ENCODE measurements at regions not wholly inside any gene's neighbourhood (a gene's known extent, or its start where the extent isn't known, plus 50 kb on each side); places are given as distances from the start of the nearest gene placed in this dataset.

DNA sequence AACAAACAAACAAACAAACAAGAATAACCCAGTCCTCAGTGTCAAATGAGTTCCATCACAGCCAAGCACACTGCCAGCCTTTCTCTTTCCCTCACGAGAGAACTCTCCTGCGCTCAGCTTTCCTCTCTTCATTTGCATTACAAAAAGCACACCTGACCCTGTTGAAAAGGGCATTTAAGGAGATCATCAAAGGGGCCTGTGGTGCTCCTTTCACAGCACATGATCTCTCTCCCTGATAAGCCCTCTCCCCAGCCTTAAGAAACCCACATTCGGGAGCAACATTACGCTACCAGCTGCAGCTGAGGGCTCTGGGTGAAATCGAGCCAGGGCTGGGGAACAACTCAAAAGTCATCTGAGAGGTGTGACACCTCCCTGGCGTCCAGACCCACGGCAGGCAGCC is 165.6 kb upstream of the TMCC3 start:
- TF ChIP-seq, protein P1, sequence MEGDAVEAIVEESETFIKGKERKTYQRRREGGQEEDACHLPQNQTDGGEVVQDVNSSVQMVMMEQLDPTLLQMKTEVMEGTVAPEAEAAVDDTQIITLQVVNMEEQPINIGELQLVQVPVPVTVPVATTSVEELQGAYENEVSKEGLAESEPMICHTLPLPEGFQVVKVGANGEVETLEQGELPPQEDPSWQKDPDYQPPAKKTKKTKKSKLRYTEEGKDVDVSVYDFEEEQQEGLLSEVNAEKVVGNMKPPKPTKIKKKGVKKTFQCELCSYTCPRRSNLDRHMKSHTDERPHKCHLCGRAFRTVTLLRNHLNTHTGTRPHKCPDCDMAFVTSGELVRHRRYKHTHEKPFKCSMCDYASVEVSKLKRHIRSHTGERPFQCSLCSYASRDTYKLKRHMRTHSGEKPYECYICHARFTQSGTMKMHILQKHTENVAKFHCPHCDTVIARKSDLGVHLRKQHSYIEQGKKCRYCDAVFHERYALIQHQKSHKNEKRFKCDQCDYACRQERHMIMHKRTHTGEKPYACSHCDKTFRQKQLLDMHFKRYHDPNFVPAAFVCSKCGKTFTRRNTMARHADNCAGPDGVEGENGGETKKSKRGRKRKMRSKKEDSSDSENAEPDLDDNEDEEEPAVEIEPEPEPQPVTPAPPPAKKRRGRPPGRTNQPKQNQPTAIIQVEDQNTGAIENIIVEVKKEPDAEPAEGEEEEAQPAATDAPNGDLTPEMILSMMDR (IDR thresholded peaks at IDR 0.05): no peak
- TF ChIP-seq EZH2 (IDR thresholded peaks at IDR 0.05): no peak
